A673 (cell line): ENCODE measurements at regions not wholly inside any gene's neighbourhood (a gene's known extent, or its start where the extent isn't known, plus 50 kb on each side); places are given as distances from the start of the nearest gene placed in this dataset.

Experiments used
- BruUV-seq: library from RNA; stranded (reverse); fragments of 400-500 nt; replicated peaks from 2 replicates; lab custom pipeline; 2021; lab: Mats Ljungman, UMichigan
- CTCF ChIA-PET: fragments of 300-600 bp; sonication (Branson Sonifier 250); formaldehyde crosslinking; loops from one replicate; lab custom pipeline; 2022; ENCODE audit warnings: antibody characterized with exemption; lab: Charles Lee
- POLR2A ChIA-PET: fragments of 300-600 bp; sonication (Branson Sonifier 250); formaldehyde crosslinking; loops from one replicate; lab custom pipeline; 2022; ENCODE audit warnings: antibody characterized with exemption; ENCODE audit not compliant: low non-redundant PET; lab: Charles Lee
- DNase-seq: peaks from one replicate; pipeline ENCODE4 v3.0.0-alpha.2; 2015; ENCODE audit warnings: low spot score
- H3K27ac ChIP-seq: fragments of 200-600 bp; sonication (generic); 2 replicates; pipeline ENCODE4 v1.5.1; 2016; ENCODE audit warnings: mixed run types, low read depth, mild to moderate bottlenecking, mixed read lengths, antibody characterized with exemption, low read length; ENCODE audit not compliant: poor library complexity, severe bottlenecking
- H3K27me3 ChIP-seq: fragments of 200-600 bp; sonication (generic); replicated peaks from 2 replicates; pipeline ENCODE4 v1.6.1; 2017; ENCODE audit warnings: mixed run types, low read depth, mild to moderate bottlenecking, mixed read lengths, antibody characterized with exemption, low read length; ENCODE audit not compliant: insufficient read depth, poor library complexity
- H3K36me3 ChIP-seq: fragments of 200-600 bp; sonication (generic); 2 replicates; pipeline ENCODE4 v1.6.1; 2016; ENCODE audit warnings: mixed run types, mild to moderate bottlenecking, mixed read lengths, antibody characterized with exemption, low read length; ENCODE audit not compliant: insufficient read depth, poor library complexity, severe bottlenecking
- H3K4me1 ChIP-seq: fragments of 200-600 bp; sonication (generic); 2 replicates; pipeline ENCODE4 v1.6.1; 2017; ENCODE audit warnings: mixed run types, mild to moderate bottlenecking, mixed read lengths, antibody characterized with exemption, low read length; ENCODE audit not compliant: insufficient read depth, poor library complexity, severe bottlenecking
- H3K4me3 ChIP-seq: fragments of 200-600 bp; sonication (generic); 2 replicates; pipeline ENCODE4 v1.5.1; 2016; ENCODE audit warnings: low read depth, mixed run types, mild to moderate bottlenecking, mixed read lengths, low read length; ENCODE audit not compliant: poor library complexity, severe bottlenecking
- H3K9me3 ChIP-seq: fragments of 200-600 bp; sonication (generic); 2 replicates; pipeline ENCODE4 v1.6.1; 2016; ENCODE audit warnings: mixed run types, low read depth, mild to moderate bottlenecking, mixed read lengths, antibody characterized with exemption, low read length; ENCODE audit not compliant: poor library complexity, severe bottlenecking
- EZH2 ChIP-seq: fragments of 200-600 bp; sonication (generic); IDR thresholded peaks from 2 replicates; pipeline ENCODE4 v1.6.1; 2017; ENCODE audit warnings: borderline replicate concordance, low read depth, mild to moderate bottlenecking, mixed read lengths, antibody characterized with exemption, low read length; ENCODE audit not compliant: poor library complexity, severe bottlenecking
- intact Hi-C: fragments of 100-400 bp; cut with micrococcal nuclease; formaldehyde crosslinking; loops from one replicate; pipeline ENCODE4 v1.10.0; 2022; ENCODE audit not compliant: unreplicated experiment
- TF ChIP-seq, protein P1 (sequence below): fragments of 300-800, 200-600 bp; sonication (generic); conservative IDR thresholded peaks from 2 replicates; pipeline ENCODE4 v1.5.1; 2017; ENCODE audit warnings: low read depth, mild to moderate bottlenecking, antibody characterized with exemption, low read length, moderate library complexity, mixed read lengths

DNA sequence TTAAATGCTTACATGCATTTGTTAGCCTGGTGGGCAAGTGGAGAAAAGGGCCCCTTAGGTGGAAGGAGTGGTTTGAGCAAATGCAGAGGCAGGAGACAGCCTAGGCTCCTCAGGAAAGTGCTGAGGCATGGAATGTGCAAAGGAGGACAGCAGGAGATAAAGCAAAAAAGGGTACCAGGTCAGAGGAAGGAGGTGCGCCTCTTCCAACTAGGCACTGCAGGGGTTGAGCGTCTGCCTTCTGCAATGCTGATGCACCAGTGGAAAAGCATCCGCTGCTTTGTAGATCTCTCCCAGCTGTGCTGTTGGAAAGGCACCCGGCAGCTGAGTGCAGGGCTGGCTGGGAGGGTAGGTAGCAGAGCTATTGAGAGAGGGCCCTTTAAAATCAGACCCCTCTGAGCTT, 287.0 kb upstream of the XYLT1 start:
- no peaks in the 10 kb centered on the region for H3K4me1 ChIP-seq
- no TSS peak for BruUV-seq
- peaks cover 14% of the 10 kb centered on the region for H3K9me3 ChIP-seq
- ChIA-PET POLR2A (no interaction called here), CTCF (no interaction called here)
- DNase-seq, result no peak
- intact Hi-C loops, result no loop called here
- TF ChIP-seq EZH2, result no peak
- TF ChIP-seq, protein P1, sequence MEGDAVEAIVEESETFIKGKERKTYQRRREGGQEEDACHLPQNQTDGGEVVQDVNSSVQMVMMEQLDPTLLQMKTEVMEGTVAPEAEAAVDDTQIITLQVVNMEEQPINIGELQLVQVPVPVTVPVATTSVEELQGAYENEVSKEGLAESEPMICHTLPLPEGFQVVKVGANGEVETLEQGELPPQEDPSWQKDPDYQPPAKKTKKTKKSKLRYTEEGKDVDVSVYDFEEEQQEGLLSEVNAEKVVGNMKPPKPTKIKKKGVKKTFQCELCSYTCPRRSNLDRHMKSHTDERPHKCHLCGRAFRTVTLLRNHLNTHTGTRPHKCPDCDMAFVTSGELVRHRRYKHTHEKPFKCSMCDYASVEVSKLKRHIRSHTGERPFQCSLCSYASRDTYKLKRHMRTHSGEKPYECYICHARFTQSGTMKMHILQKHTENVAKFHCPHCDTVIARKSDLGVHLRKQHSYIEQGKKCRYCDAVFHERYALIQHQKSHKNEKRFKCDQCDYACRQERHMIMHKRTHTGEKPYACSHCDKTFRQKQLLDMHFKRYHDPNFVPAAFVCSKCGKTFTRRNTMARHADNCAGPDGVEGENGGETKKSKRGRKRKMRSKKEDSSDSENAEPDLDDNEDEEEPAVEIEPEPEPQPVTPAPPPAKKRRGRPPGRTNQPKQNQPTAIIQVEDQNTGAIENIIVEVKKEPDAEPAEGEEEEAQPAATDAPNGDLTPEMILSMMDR, result no peak
- H3K27me3 ChIP-seq, result no peaks in the 10 kb centered on the region
- H3K27ac ChIP-seq, result no peak overlapping the region
- no peak overlapping the region for H3K4me3 ChIP-seq
- H3K36me3 ChIP-seq, result no peaks in the 10 kb centered on the region

DNA sequence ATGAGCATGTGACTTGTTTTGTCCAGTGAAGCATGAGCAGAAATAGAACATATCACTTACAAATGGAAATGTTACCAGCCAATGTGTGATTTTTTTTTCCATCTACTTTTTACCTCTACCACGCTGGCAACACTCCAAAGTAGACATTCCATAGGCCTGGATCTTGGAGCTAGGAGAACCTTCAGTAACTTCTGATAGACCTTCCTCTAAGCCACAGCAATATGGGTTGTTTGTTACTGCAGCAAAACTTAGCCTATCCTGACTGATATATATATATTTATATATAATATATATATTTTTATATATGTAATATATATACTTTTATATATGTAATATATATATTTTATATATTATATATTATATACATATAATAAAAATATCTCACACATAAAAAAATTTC, 284.4 kb upstream of the XYLT1 start:
- no peak for TF ChIP-seq EZH2

DNA sequence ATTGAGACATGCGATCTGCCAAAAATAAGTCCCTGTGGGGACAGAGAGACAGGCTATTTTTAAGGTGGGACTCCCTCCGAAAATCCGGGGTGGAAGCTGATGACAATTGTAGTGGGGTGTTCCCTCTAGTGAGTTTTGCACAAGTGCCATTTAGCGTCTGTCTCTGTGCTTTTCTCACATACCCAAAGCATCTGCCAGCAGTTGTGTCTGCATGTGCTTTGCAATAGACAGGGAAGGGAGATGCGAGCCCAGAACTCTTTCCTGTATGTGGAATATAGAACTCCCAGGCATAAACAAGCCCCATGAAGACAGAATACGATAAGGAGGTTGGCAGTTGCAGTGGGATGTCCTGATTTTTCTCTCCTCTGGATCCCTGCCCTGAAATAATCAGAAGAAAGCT, 282.7 kb upstream of the XYLT1 start:
- Histone ChIP-seq H3K27me3 (no peaks in the 10 kb centered on the region), H3K27ac (no peak overlapping the region), H3K4me3 (no peak overlapping the region), H3K4me1 (no peaks in the 10 kb centered on the region), H3K9me3 (peaks cover 12% of the 10 kb centered on the region), H3K36me3 (no peaks in the 10 kb centered on the region)
- intact Hi-C loops, result no loop called here
- CTCF ChIA-PET, result no interaction called here
- no TSS peak for BruUV-seq
- TF ChIP-seq, protein P1, result no peak
- TF ChIP-seq EZH2, result no peak
- POLR2A ChIA-PET, result no interaction called here
- no peak for DNase-seq

More for the DNA sequence above, 284.4 kb upstream of the XYLT1 start:
- H3K27ac ChIP-seq, result no peak overlapping the region
- BruUV-seq, result no TSS peak
- ChIA-PET CTCF (no interaction called here), POLR2A (no interaction called here)
- H3K4me3 ChIP-seq, result no peak overlapping the region
- no peaks in the 10 kb centered on the region for H3K36me3 ChIP-seq
- peaks cover 10% of the 10 kb centered on the region for H3K9me3 ChIP-seq
- intact Hi-C loops, result no loop called here
- no peaks in the 10 kb centered on the region for H3K4me1 ChIP-seq
- DNase-seq, result no peak
- H3K27me3 ChIP-seq, result no peaks in the 10 kb centered on the region

- peaks cover 9% of the 10 kb centered on the region for H3K9me3 ChIP-seq
- no peaks in the 10 kb centered on the region for H3K27me3 ChIP-seq
- no peak for TF ChIP-seq EZH2
- TF ChIP-seq, protein P1, result no peak
- DNase-seq, result no peak
- no TSS peak for BruUV-seq
- H3K4me3 ChIP-seq, result no peak overlapping the region
- intact Hi-C loops, result no loop called here
- H3K27ac ChIP-seq, result no peak overlapping the region
- H3K4me1 ChIP-seq, result no peaks in the 10 kb centered on the region
- ChIA-PET CTCF (no interaction called here), POLR2A (no interaction called here)
- no peaks in the 10 kb centered on the region for H3K36me3 ChIP-seq
These were observed 278.9 kb upstream of the XYLT1 start for GRCh38 chr16:17749706-17750105.
